ENCODE measurements at regions not wholly inside any gene's neighbourhood (a gene's known extent, or its start where the extent isn't known, plus 50 kb on each side); places are given as distances from the start of the nearest gene placed in this dataset.

DNA sequence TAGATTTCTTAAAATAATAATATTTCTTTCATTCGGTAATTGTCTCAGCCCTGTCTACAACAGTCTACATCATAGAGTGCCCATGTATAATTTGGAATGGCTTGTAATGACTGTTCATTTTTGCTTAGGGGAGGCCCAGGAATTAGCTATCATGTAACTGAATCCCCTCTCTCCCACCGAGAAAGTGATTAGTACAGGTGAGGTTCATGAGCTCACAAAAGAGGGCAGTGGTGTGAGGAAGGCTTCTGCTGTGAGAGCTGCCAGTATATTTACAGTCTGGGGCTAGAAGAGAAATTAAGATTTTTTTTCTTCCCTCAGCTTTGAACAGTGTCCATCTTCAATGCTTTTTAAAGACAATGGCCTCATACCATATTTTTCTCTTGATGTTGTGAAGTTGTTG lies 340.7 kb downstream of the ADGRL2 start:
- TF ChIP-seq GATA3 (IDR thresholded peaks at IDR 0.05; ENCODE audit: low read depth, low read length), result no peak
- no peak for TF ChIP-seq GATA2 (IDR thresholded peaks at IDR 0.05; ENCODE audit: low read depth, low read length)
